HG03196 (cell line): ENCODE measurements at regions not wholly inside any gene's neighbourhood (a gene's known extent, or its start where the extent isn't known, plus 50 kb on each side); places are given as distances from the start of the nearest gene placed in this dataset.
"Not testable (repeated sequence)": the region's sequence is repeated elsewhere in the genome, so short reads cannot be mapped to it uniquely, and the experiment has no call there.

Experiments
- ATAC-seq: cut with Tn5 transposase; IDR thresholded peaks from one replicate; pipeline ENCODE4 v1.9.1; 2021; ENCODE audit not compliant: unreplicated experiment

GRCh38 chr5:1731855-1732237, 67.8 kb downstream of the MRPL36 start:
- not testable (repeated sequence) for ATAC-seq

- no peak for ATAC-seq
These were observed 68.5 kb downstream of the MRPL36 start for GRCh38 chr5:1731091-1731639.

GRCh38 chr5:1730487-1730847, 69.2 kb downstream of the MRPL36 start:
- no peak for ATAC-seq

- ATAC-seq, result no peak
These were observed 69.8 kb downstream of the MRPL36 start for GRCh38 chr5:1729641-1730486.

GRCh38 chr5:1728846-1729245, 70.8 kb downstream of the MRPL36 start:
- no peak for ATAC-seq

- no peak for ATAC-seq
These were observed 72.1 kb downstream of the MRPL36 start for GRCh38 chr5:1727571-1727970.

GRCh38 chr5:1726956-1727355, 72.7 kb downstream of the MRPL36 start:
- ATAC-seq, result no peak

GRCh38 chr5:1726469-1726865, 73.2 kb downstream of the MRPL36 start:
- ATAC-seq, result no peak

GRCh38 chr5:1725641-1726468, 73.8 kb downstream of the MRPL36 start:
- no peak for ATAC-seq

- no peak for ATAC-seq
These were observed 74.6 kb downstream of the MRPL36 start for GRCh38 chr5:1724822-1725602.

- ATAC-seq, result no peak
These were observed 75.4 kb downstream of the MRPL36 start for GRCh38 chr5:1723957-1724821.

- ATAC-seq, result no peak
These were observed 76.2 kb downstream of the MRPL36 start for GRCh38 chr5:1723476-1723875.

- ATAC-seq, result no peak
These were observed 76.8 kb downstream of the MRPL36 start for GRCh38 chr5:1722877-1723276.

- no peak for ATAC-seq
These were observed 79.1 kb downstream of the MRPL36 start for GRCh38 chr5:1720396-1721110.

- no peak for ATAC-seq
These were observed 79.8 kb downstream of the MRPL36 start for GRCh38 chr5:1719860-1720259.

- no peak for ATAC-seq
These were observed 81.0 kb downstream of the MRPL36 start for GRCh38 chr5:1718669-1719068.

- ATAC-seq, result not testable (repeated sequence)
These were observed 89.5 kb downstream of the MRPL36 start for GRCh38 chr5:1710091-1710490.

- no peak for ATAC-seq
These were observed 90.3 kb downstream of the MRPL36 start for GRCh38 chr5:1709171-1709803.

GRCh38 chr5:1708592-1709141, 91.0 kb downstream of the MRPL36 start:
- ATAC-seq, result no peak
